NCI-H526 (cell line): ENCODE measurements at regions not wholly inside any gene's neighbourhood (a gene's known extent, or its start where the extent isn't known, plus 50 kb on each side); places are given as distances from the start of the nearest gene placed in this dataset.

Experiments
- DNase-seq, 2 experiments: peaks; one replicate each; lab custom pipeline; 2025; lab: John Stamatoyannopoulos, UW

DNA sequence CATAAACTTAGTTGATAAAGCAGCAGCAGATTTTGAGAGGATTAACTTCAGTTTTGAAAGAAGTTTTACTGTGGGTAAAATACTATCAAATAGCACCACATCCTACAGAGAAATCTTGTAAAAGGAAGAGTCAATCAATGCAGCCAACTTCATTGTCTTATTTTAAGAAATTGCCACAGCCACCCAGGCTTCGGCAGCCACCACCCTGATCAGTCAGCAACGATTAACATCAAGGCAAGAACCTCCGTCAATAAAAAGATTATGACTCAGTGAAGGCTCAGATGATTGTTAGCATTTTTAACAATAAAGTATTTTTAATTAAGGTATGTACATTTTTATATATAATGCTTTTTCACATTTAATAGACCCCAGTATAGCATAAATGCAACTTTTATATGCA, 122.3 kb upstream of the NR4A3 start:
- no peak for DNase-seq

GRCh38 chr9:99712214-99712613, 109.5 kb upstream of the NR4A3 start:
- DNase-seq: no peak

GRCh38 chr9:99713838-99714306, 107.8 kb upstream of the NR4A3 start:
- no peak for DNase-seq

GRCh38 chr9:99718631-99719030, 103.1 kb upstream of the NR4A3 start:
- no peak for DNase-seq

GRCh38 chr9:99720455-99721050, 101.1 kb upstream of the NR4A3 start:
- DNase-seq: no peak

DNA sequence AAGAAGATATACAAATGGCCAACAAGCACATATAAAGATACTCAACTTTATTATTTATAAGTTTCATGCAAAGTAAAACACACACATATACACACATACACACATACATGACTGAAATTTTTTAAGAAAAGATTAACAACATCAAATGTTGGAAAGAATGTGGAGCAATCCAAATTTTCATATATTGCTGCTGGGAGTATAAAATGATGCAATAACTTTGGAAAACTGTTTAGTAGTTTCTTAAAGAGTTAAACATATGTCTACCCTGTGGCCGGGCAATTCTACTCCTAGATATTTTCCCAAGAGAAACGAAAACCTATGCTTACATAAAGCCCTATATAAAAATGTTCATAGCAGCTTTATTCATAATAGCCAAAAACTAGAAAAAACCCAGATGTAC, 99.8 kb upstream of the NR4A3 start:
- no peak for DNase-seq

DNA sequence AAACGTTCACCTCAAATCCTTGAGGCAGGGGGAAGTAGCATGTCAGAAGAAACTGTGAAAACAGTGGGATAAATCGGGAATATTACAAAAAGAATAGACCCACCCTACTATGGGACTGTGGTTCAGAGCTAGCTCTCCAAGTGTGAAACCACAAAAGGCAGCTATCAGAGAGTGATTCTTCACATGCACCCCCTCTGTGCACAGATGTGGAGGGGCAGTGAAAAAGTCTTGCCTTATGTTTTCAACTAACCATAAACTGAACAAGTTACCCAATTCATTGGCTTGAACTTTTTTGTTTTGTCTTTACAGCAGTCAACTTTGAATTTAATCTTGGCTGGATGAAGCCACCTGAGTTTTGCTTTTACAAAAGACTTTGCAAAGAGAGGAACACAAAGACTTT, 98.8 kb upstream of the NR4A3 start:
- no peak for DNase-seq

- no peak for DNase-seq
These were observed 97.0 kb upstream of the NR4A3 start for GRCh38 chr9:99724640-99725039.

DNA sequence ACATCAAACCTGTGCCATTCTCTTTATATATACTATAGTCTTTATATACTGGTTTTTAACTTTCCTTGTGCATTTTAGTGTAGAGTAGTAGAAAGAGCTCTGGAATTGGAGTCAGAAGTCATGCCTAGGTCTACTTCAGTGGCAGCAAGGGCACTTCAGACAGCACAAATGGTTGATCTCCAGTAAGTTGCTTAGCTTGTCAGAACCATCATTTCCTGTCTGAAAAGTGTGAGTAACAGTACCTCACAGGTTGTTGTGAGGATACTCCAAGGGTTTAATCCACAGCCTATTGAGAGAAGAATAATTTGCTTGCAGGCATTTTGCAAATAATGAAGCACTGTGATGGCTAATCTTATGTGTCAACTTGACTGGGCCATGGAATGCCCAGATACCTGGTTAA, 95.8 kb upstream of the NR4A3 start:
- no peak for DNase-seq

DNA sequence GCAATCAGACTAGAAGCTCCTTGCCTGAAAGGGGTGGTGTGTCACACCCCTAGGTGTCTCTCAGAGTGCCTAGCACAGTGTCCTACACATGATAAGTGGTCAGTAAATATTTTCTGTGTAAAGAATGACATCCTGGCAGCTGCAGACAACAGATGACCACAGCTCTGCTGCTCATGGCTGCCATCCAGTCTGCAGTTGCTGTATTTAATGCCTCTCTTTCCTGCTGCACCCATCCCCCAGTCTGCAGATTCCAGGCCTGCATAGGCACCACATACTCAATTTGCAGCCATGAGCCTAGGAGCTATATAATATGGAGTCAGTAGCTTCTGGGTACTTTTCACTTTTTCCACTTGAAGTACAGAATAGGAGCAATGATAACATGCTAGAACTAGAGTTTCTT, 94.9 kb upstream of the NR4A3 start:
- no peak for DNase-seq

- no peak for DNase-seq
These were observed 91.6 kb upstream of the NR4A3 start for GRCh38 chr9:99730062-99730461.

DNA sequence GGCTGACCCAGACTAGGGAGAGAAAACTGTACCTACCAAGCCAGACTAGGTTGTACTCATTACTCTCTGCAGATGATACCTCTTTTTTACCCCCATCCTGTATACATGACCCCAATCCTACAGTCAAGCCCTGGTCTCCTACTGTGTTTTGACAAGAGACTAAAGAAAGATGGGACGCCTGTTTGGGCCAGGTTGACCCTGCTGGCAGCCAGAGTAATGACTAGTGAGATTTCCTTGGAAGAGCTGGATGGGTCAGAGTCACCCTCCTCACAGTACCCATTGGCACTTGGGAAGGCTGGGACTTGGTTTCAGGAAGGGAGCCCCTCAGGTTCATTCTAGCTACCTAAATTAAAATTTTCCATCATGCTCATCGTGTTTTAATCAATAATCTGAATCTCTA, 89.7 kb upstream of the NR4A3 start:
- no peak for DNase-seq

DNA sequence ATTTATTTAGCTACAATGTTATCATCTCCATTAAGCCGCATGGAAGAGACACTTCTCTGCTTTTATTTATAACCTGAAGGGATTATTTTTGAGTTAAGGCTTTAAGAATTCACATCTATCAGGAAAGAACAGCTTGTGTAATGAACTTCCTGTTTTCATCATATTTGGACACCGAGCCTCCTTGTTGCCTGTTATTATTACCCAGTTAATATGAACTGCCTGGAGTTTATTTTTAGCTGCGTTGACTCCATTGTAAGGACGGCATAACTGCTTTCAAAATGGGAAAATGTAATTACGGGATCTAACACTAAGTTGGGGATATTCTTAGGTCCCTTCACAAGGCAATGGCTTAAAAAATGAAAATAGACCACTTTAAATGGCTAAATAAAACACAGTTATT, 89.0 kb upstream of the NR4A3 start:
- DNase-seq: no peak

DNA sequence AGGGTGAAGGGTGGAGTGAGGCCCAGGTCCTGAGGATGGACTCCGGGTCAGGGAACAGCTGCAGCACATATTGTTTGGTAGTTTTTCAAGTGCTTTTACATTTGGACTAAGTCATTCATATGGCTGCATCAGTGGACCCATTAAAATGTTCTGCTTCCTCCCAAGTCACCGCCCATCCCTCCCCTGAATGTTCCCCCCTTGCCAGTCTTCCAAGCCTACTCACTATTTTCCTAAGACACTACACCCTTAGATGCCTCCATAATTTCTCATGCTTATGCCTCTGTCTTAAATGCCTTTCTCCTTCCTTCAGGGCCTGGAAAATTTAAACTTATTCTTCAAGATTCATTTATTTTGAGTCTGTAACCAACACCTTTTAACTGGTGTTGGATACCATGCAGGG, 86.6 kb upstream of the NR4A3 start:
- DNase-seq: no peak

- DNase-seq: no peak
These were observed 85.4 kb upstream of the NR4A3 start for GRCh38 chr9:99736291-99736690.

- DNase-seq: no peak
These were observed 84.0 kb upstream of the NR4A3 start for GRCh38 chr9:99737649-99738048.

DNA sequence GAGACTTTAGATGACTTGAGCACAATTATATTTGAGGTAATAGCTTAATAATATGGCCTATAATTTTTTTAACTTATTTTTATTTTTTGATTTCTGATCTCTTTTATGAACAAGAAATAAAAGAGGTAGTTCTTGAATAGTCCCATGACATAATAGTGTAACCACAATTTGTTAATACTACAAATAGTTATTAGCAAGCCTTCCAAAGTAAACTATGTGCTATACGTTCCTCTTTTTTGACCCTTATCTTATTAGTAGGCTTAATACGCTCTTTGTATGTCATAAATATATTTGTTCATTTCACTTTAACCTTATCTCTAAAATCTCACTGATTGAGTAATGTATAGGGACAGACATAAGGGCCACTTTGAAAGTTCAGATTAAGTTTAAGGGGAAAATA, 78.7 kb upstream of the NR4A3 start:
- DNase-seq: no peak

DNA sequence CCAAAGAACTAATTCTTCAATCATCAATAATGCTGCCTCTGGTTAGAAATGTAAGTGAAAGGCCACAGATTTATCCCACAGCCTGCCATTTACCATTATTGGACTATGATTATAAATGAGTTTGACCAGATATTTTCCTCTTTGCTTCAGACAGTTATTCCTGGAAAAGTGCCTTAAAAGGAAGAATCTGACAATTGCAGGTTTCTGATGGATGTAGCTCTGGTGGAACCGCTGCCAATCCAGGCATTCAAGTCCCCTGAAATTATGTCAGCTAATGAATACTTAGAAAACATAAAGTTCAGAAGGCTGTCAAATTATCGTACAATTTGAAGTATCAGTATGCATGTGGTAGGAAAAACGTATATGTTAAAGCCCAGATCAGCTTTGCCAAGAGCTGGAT, 78.2 kb upstream of the NR4A3 start:
- DNase-seq: no peak

GRCh38 chr9:99744132-99744531, 77.6 kb upstream of the NR4A3 start:
- no peak for DNase-seq

GRCh38 chr9:99745085-99745484, 76.6 kb upstream of the NR4A3 start:
- no peak for DNase-seq

DNA sequence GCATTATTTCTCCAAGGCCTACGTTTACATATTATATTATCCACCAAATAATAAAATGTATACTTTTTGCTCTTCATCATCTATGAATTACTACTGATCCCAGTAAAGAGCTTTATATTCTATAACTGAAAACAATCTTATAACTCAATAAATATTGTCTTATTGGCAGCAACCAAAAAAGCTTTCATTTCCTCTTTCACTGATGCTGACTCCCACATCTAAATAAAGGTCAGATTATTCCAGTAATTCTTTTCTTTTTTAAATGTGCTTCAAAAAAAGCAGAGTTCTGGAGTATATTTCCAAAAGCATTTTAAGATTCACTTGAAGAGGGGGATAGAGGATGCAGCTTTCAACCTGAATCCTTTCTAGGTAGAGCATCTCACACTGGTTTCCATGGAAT, 75.3 kb upstream of the NR4A3 start:
- no peak for DNase-seq

GRCh38 chr9:99748266-99748665, 73.4 kb upstream of the NR4A3 start:
- no peak for DNase-seq

GRCh38 chr9:99748676-99749075, 73.0 kb upstream of the NR4A3 start:
- DNase-seq: no peak

DNA sequence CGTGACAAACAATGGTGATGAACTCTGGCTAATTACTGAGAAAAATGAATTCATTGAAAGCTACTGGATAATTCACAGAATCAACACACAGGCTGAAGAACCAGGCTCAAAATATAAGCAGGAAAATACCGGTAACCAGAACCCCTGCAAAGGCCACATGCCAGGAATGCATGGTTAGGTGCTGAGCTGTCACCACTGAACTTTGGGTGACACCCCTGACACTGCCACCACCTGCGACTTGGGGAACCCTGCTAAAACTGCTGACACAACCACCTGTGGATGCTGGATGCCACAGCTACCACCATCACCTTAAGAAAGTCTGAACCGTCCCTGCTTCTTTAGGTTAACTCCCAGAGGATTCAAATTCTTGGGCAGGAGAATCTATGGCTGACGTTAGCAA, 72.0 kb upstream of the NR4A3 start:
- DNase-seq: no peak

- no peak for DNase-seq
These were observed 71.2 kb upstream of the NR4A3 start for GRCh38 chr9:99750526-99750925.
